B cell (primary cell): ENCODE measurements at regions not wholly inside any gene's neighbourhood (a gene's known extent, or its start where the extent isn't known, plus 50 kb on each side); places are given as distances from the start of the nearest gene placed in this dataset.

Experiments used
- ATAC-seq: fragments of 200-7000 bp; cut with Tn5 transposase; one replicate; pipeline ENCODE4 v1.10.0; 2021; ENCODE audit warnings: low read depth, mild to moderate bottlenecking, moderate number of reproducible peaks, moderate library complexity
- CTCF ChIA-PET: fragments of 350-600 bp; sonication (Branson Sonifier 250); formaldehyde crosslinking; loops from one replicate; lab custom pipeline; 2021; ENCODE audit warnings: antibody characterized with exemption, inconsistent platforms; lab: Charles Lee
- POLR2A ChIA-PET: fragments of 350-600 bp; sonication (Branson Sonifier 250); formaldehyde crosslinking; loops from one replicate; lab custom pipeline; 2021; ENCODE audit warnings: antibody characterized with exemption; lab: Charles Lee
- DNase-seq: peaks from one replicate; pipeline ENCODE4 v3.0.0; 2013
- H2AFZ ChIP-seq: 2 replicates; pipeline ENCODE4 v1.6.1; 2012; ENCODE audit warnings: mild to moderate bottlenecking, low read depth, low read length; ENCODE audit not compliant: insufficient read depth, poor library complexity, severe bottlenecking
- H3K27ac ChIP-seq, 2 donors: 1 replicate in 1 of 2; 2 replicates in 1 of 2; pipeline ENCODE4 v1.5.1; 2012 to 2013; ENCODE audit warnings: low read length in 2 of 2, mild to moderate bottlenecking in 2 of 2, moderate library complexity in 1 of 2
- H3K27me3 ChIP-seq, 4 experiments: fragments of 200-600 bp in 1 of 4; sonication (generic) in 1 of 4; replicated peaks in 1 of 4; 1 replicate in 2 of 4; 2 replicates in 2 of 4; pipeline versions ENCODE4 v1.6.1 to v1.7.0; 2013 to 2016; ENCODE audit warnings: low read length in 3 of 4, mild to moderate bottlenecking in 2 of 4, mixed read lengths in 1 of 4, moderate library complexity in 1 of 4; ENCODE audit not compliant: insufficient read depth in 4 of 4, control insufficient read depth in 3 of 4; ENCODE audit errors: control extremely low read depth in 1 of 4
- H3K36me3 ChIP-seq, 2 experiments: replicated peaks in 1 of 2; 1 replicate in 1 of 2; 2 replicates in 1 of 2; pipeline versions ENCODE4 v1.6.1 to v1.7.1; 2013; ENCODE audit warnings: low read length in 1 of 2; ENCODE audit not compliant: insufficient read depth in 2 of 2, control insufficient read depth in 1 of 2; ENCODE audit errors: control extremely low read depth in 1 of 2, extremely low read depth in 1 of 2
- H3K4me1 ChIP-seq, 2 donors: fragments of 200-600 bp in 1 of 2; sonication (generic) in 1 of 2; 1 replicate in 1 of 2; 2 replicates in 1 of 2; pipeline versions ENCODE4 v1.5.1 to v1.6.1; 2013 to 2017; ENCODE audit warnings: low read length in 2 of 2; ENCODE audit not compliant: control insufficient read depth in 2 of 2, insufficient read depth in 2 of 2
- H3K4me2 ChIP-seq: replicated peaks from 2 replicates; pipeline ENCODE3; 2012; ENCODE audit warnings: mild to moderate bottlenecking, low read depth, low read length; ENCODE audit not compliant: poor library complexity, severe bottlenecking
- H3K4me3 ChIP-seq, 5 experiments: fragments of 200-600 bp in 1 of 5; sonication (generic) in 1 of 5; 1 replicate in 3 of 5; 2 replicates in 2 of 5; pipeline versions ENCODE4 v1.5.1 to v1.7.0; 2011 to 2016; ENCODE audit warnings: low read length in 4 of 5, mild to moderate bottlenecking in 4 of 5, low read depth in 2 of 5, control low read depth in 1 of 5, moderate library complexity in 1 of 5; ENCODE audit not compliant: insufficient read depth in 1 of 5; ENCODE audit errors: control extremely low read depth in 1 of 5, extremely low read depth in 1 of 5
- H3K79me2 ChIP-seq: fragments of 200-600 bp; sonication (generic); one replicate; pipeline ENCODE4 v1.6.0; 2016; ENCODE audit warnings: low read length; ENCODE audit not compliant: control insufficient read depth, insufficient read depth
- H3K9ac ChIP-seq: fragments of 200-600 bp; sonication (generic); 2 replicates; pipeline ENCODE4 v1.6.1; 2017; ENCODE audit warnings: mild to moderate bottlenecking, low read length, moderate library complexity
- H3K9me3 ChIP-seq, 3 donors: one replicate each; pipeline versions ENCODE4 v1.6.1 to v1.7.1; 2013; ENCODE audit warnings: low read length in 2 of 3; ENCODE audit not compliant: control insufficient read depth in 2 of 3, insufficient read depth in 1 of 3; ENCODE audit errors: control extremely low read depth in 1 of 3
- H4K20me1 ChIP-seq: 2 replicates; pipeline ENCODE4 v1.6.0; 2012; ENCODE audit warnings: mild to moderate bottlenecking, low read length; ENCODE audit not compliant: insufficient read depth, control insufficient read depth, poor library complexity, severe bottlenecking
- H3K27ac Mint-ChIP-seq: one replicate; pipeline ENCODE4 v1.8.0; 2021; ENCODE audit warnings: mixed read lengths
- H3K27me3 Mint-ChIP-seq: one replicate; pipeline ENCODE4 v1.8.0; 2021; ENCODE audit warnings: mixed read lengths
- H3K4me1 Mint-ChIP-seq: one replicate; pipeline ENCODE4 v1.8.0; 2021; ENCODE audit warnings: mixed read lengths
- H3K4me3 Mint-ChIP-seq: one replicate; pipeline ENCODE4 v1.8.0; 2021; ENCODE audit warnings: mixed read lengths
- H3K9me3 Mint-ChIP-seq: one replicate; pipeline ENCODE4 v1.8.0; 2022; ENCODE audit warnings: mixed read lengths; ENCODE audit not compliant: insufficient read depth
- EZH2 ChIP-seq: IDR thresholded peaks from 2 replicates; pipeline ENCODE4 v1.6.1; 2012; ENCODE audit warnings: borderline replicate concordance, low read depth, mild to moderate bottlenecking, moderate library complexity, low read length; ENCODE audit not compliant: insufficient read depth, poor library complexity, severe bottlenecking
- WGBS: methylation state at CpG from one replicate; pipeline ENCODE4 v1.1.5; 2013; ENCODE audit warnings: missing lambda C conversion rate; ENCODE audit not compliant: insufficient coverage; 5-methylcytosine and 5-hydroxymethylcytosine counted together
- intact Hi-C: fragments of 100-400 bp; cut with micrococcal nuclease; formaldehyde crosslinking; loops from one replicate; pipeline ENCODE4 v1.10.0; 2022
- TF ChIP-seq, protein P1 (sequence below): fragments of 200-600 bp; IDR thresholded peaks from one replicate; pipeline ENCODE4 v1.8.0; 2022; ENCODE audit warnings: antibody characterized with exemption, mild to moderate bottlenecking

DNA sequence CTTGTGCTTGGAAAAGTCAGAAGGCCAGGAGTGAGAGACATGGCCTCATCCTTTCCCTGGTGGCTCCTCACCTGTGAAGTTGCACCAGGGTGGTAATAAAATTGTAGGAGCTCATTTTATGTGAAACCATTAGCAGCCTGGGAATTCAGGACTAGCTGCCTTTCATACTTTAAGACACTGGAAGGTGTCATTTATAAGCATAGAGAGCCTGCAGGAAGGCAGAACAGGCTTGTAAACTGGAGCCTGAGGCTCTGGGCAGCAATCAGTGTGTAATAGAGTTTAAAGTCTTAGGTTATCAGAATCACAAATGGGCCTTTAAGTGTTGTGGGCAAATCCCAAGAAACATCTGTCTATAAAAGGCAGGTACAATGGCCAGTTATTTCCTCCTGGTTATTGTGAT lies 127.2 kb downstream of the TM9SF2 start:
- Mint-ChIP-seq H3K9me3 (no peaks in the 10 kb centered on the region), H3K27ac (no peak overlapping the region), H3K4me1 (no peaks in the 10 kb centered on the region), H3K27me3 (no peaks in the 10 kb centered on the region), H3K4me3 (no peak overlapping the region)
- Histone ChIP-seq H4K20me1 (no peaks in the 10 kb centered on the region), H3K4me3 (no peak overlapping the region), H3K4me2 (no peak overlapping the region), H3K4me1 (no peaks in the 10 kb centered on the region), H3K27ac (no peak overlapping the region), H2AFZ (no peak overlapping the region), H3K9ac (no peak overlapping the region), H3K79me2 (peaks cover 29% of the 10 kb centered on the region), H3K27me3 (no peaks in the 10 kb centered on the region), H3K36me3 (peaks cover 0 to 2% of the 10 kb centered on the region in 2 experiments), H3K9me3 (peaks cover 3 to 12% (median 5%) of the 10 kb centered on the region in 3 donors)
- ChIA-PET CTCF (interaction anchor here (0.6 kb wide), 1 partner anchor 242 kb away, joined by 3 read pairs; no protein-coding TSS in a partner anchor), POLR2A (no interaction called here)
- DNase-seq (no peak), ATAC-seq (no peak)
- intact Hi-C loops: no loop called here
- TF ChIP-seq, protein P1, sequence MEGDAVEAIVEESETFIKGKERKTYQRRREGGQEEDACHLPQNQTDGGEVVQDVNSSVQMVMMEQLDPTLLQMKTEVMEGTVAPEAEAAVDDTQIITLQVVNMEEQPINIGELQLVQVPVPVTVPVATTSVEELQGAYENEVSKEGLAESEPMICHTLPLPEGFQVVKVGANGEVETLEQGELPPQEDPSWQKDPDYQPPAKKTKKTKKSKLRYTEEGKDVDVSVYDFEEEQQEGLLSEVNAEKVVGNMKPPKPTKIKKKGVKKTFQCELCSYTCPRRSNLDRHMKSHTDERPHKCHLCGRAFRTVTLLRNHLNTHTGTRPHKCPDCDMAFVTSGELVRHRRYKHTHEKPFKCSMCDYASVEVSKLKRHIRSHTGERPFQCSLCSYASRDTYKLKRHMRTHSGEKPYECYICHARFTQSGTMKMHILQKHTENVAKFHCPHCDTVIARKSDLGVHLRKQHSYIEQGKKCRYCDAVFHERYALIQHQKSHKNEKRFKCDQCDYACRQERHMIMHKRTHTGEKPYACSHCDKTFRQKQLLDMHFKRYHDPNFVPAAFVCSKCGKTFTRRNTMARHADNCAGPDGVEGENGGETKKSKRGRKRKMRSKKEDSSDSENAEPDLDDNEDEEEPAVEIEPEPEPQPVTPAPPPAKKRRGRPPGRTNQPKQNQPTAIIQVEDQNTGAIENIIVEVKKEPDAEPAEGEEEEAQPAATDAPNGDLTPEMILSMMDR: no peak
- no peak for TF ChIP-seq EZH2

DNA sequence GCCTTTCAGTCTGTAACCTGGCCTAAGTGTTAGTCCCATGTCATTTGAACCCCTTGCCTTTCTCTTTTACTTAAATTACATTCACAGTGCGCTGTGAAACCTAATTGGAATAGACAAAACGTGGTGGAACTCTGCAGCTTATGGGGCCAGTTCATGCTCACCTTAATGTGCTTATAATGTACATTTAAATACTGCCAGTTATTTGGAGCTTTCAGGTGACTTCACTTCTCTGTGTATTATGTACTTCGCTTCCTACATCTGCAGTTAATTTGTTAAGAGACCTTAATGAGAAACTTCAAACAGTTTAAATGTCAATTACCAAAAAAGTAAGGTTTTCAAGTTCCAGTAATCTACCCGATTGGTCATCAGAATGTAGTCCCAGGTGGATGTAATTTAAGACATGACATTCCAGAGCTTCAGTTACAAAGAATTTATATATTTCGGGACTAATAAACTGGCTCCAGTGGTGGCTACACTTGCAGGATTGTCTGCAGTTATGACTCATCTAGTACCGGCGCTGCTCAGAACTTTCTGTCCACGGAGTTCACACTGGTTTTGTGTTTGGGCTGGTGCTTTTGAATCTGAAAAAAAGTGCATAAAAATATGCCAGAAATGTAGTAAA lies 125.3 kb downstream of the TM9SF2 start:
- H2AFZ ChIP-seq: no peak overlapping the region
- POLR2A ChIA-PET: no interaction called here
- no peak overlapping the region for H3K4me3 ChIP-seq
- H3K4me1 ChIP-seq: no peaks in the 10 kb centered on the region
- H3K36me3 ChIP-seq: no peaks in the 10 kb centered on the region
- WGBS: 75% methylated on average over 2 of the region's 8 CpGs
- no peak for TF ChIP-seq EZH2
- TF ChIP-seq, protein P1: no peak
- CTCF ChIA-PET: no interaction called here
- H3K27ac Mint-ChIP-seq: no peak overlapping the region
- H3K9ac ChIP-seq: no peak overlapping the region
- H3K4me1 Mint-ChIP-seq: no peaks in the 10 kb centered on the region
- H3K27ac ChIP-seq: no peak overlapping the region
- no peaks in the 10 kb centered on the region for H3K9me3 ChIP-seq
- H3K9me3 Mint-ChIP-seq: no peaks in the 10 kb centered on the region
- DNase-seq (no peak), ATAC-seq (no peak)
- intact Hi-C loops: no loop called here
- no peaks in the 10 kb centered on the region for H3K27me3 Mint-ChIP-seq
- H3K4me3 Mint-ChIP-seq: no peak overlapping the region
- peaks cover 44% of the 10 kb centered on the region for H3K79me2 ChIP-seq
- no peaks in the 10 kb centered on the region for H4K20me1 ChIP-seq
- H3K4me2 ChIP-seq: no peak overlapping the region
- H3K27me3 ChIP-seq: no peaks in the 10 kb centered on the region
